Gastroesophageal sphincter (tissue), 3 donors: ENCODE measurements at regions not wholly inside any gene's neighbourhood (a gene's known extent, or its start where the extent isn't known, plus 50 kb on each side); places are given as distances from the start of the nearest gene placed in this dataset.

Source experiments
- CTCF ChIP-seq, 4 experiments: fragments of 200-600 bp in 2 of 4; fragments of 450-650 bp in 2 of 4; sonication (generic) in 1 of 4; IDR thresholded peaks; one replicate each; pipeline ENCODE4 v1.5.1; 2017 to 2019; ENCODE audit warnings: antibody characterized with exemption in 4 of 4, mild to moderate bottlenecking in 2 of 4, moderate library complexity in 2 of 4
- EP300 ChIP-seq: sonication (generic); formaldehyde crosslinking; IDR thresholded peaks from one replicate; pipeline ENCODE4 v1.6.1; 2017; ENCODE audit warnings: antibody characterized with exemption, mild to moderate bottlenecking
- POLR2A ChIP-seq, 2 donors: fragments of 450-650 bp; IDR thresholded peaks; one replicate each; pipeline ENCODE4 v1.6.1; 2017; ENCODE audit warnings: antibody characterized with exemption in 2 of 2, mild to moderate bottlenecking in 2 of 2, moderate library complexity in 1 of 2
- POLR2AphosphoS5 ChIP-seq: sonication (generic); formaldehyde crosslinking; IDR thresholded peaks from one replicate; pipeline ENCODE4 v1.6.1; 2017; ENCODE audit warnings: antibody characterized with exemption

DNA sequence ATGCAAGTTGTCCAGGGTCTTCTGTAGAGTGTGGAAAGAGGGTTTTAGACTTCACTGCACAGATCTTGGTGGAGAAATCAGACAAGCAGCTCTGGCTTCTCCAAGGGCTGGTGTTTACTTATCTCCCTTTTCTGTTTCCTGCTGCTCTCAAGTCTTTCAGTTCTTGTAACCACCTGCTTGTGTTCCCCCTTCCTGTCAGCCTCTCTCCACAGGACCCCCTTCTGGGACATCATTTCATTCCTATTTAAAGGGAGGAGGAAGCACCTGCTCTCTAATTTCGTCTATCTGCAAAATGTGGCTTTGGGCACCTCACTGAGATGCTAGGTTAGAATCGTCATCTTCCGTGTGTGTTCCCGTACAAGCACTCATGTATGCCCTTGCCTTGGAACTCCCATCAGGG is 636.2 kb downstream of the MTRR start:
- TF ChIP-seq CTCF (IDR thresholded peaks at IDR 0.05) = no peak
- no peak for TF ChIP-seq POLR2AphosphoS5
- no peak for TF ChIP-seq POLR2A (IDR thresholded peaks at IDR 0.05)
- TF ChIP-seq EP300 = no peak
